ENCODE measurements at regions not wholly inside any gene's neighbourhood (a gene's known extent, or its start where the extent isn't known, plus 50 kb on each side); places are given as distances from the start of the nearest gene placed in this dataset.

DNA sequence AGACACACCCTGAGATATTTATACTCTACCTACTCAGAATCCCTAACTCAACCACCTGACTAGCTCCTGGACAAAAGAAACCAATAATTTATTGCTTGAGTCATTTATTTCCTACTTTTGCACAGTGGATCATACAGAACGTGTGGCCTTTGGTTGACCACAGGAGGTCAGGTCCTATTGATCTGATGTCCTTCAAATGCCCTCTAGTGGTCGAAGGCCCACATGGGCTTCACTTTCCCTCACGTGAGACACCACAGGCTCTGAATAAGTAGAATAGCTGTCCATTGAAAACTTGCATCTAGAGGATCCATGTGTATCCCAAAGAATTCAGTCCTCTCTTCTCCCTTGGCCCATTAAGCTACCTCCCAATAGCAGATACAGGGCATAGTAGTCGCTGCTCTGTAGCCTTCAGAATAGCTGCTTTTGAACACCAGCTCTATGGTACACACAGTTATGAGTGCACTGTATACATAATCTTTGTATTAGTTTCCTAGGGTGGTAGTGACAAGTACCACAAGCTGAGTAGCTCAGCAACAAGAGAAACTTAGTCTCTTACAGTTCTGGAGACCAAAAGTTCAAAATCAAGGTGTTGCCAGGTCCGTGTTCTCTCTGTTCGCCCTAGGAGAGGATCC lies 177.6 kb upstream of the SMARCA2 start:
- Mint-ChIP-seq H3K4me1 (no peaks in the 10 kb centered on the region), H3K4me3 (no peak overlapping the region), H3K9me3 (no peaks in the 10 kb centered on the region), H3K36me3 (ENCODE audit: low read depth) (no peaks in the 10 kb centered on the region), H3K27me3 (ENCODE audit: low read depth) (no peaks in the 10 kb centered on the region), H3K27ac (no peak overlapping the region)
- TF ChIP-seq, protein P1, sequence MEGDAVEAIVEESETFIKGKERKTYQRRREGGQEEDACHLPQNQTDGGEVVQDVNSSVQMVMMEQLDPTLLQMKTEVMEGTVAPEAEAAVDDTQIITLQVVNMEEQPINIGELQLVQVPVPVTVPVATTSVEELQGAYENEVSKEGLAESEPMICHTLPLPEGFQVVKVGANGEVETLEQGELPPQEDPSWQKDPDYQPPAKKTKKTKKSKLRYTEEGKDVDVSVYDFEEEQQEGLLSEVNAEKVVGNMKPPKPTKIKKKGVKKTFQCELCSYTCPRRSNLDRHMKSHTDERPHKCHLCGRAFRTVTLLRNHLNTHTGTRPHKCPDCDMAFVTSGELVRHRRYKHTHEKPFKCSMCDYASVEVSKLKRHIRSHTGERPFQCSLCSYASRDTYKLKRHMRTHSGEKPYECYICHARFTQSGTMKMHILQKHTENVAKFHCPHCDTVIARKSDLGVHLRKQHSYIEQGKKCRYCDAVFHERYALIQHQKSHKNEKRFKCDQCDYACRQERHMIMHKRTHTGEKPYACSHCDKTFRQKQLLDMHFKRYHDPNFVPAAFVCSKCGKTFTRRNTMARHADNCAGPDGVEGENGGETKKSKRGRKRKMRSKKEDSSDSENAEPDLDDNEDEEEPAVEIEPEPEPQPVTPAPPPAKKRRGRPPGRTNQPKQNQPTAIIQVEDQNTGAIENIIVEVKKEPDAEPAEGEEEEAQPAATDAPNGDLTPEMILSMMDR (IDR thresholded peaks at IDR 0.05; ENCODE audit: unreplicated experiment in 3 of 3): peak in 2 of 3 experiments; percentile 35 to 46

DNA sequence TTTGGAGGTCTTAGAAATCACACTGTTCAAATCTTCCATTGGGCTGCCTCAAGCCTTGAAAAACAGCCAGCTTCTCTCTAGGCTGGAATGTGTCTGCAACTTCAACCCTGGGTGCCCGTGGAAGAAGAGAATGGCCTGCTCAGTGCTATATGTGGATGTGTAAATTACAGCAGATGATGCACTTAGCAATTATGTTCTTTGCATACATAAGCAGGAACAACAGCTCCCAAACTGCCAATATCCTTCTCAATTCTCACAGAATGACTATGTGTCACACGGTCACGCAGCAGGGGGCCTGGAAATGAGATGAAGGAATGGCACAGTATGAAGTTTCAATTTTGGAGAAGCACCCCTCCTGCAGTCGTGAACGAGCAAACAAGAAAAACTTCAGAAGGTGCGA lies 175.2 kb upstream of the SMARCA2 start:
- Mint-ChIP-seq H3K4me1 (no peaks in the 10 kb centered on the region), H3K36me3 (ENCODE audit: low read depth) (no peaks in the 10 kb centered on the region), H3K27me3 (ENCODE audit: low read depth) (no peaks in the 10 kb centered on the region), H3K27ac (no peak overlapping the region), H3K4me3 (no peak overlapping the region), H3K9me3 (no peaks in the 10 kb centered on the region)
- TF ChIP-seq, protein P1 (IDR thresholded peaks at IDR 0.05; ENCODE audit: unreplicated experiment in 3 of 3): no peak

DNA sequence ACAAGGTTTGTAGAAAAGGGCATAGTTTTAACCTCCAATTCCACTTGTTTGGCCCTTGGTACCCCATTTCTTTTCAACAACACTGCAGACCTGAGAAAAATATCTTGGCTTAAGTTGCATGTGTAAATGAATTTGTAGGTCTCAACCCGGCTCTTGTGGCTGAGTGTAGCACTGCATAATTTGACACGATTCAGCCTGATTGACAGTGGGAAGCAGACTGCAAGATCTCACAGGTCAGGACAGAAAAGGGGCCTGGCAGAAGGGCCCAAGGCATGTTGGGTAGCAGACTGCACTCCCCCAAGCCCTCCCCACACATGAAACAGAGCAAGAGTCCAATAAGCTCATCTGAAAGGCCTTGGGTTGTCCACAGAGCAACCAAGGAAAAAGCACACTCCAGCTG lies 169.7 kb upstream of the SMARCA2 start:
- Mint-ChIP-seq H3K9me3 (no peaks in the 10 kb centered on the region), H3K27me3 (ENCODE audit: low read depth) (no peaks in the 10 kb centered on the region), H3K27ac (no peak overlapping the region), H3K4me3 (no peak overlapping the region), H3K4me1 (no peaks in the 10 kb centered on the region), H3K36me3 (ENCODE audit: low read depth) (no peaks in the 10 kb centered on the region)
- TF ChIP-seq, protein P1 (IDR thresholded peaks at IDR 0.05; ENCODE audit: unreplicated experiment in 3 of 3): no peak

DNA sequence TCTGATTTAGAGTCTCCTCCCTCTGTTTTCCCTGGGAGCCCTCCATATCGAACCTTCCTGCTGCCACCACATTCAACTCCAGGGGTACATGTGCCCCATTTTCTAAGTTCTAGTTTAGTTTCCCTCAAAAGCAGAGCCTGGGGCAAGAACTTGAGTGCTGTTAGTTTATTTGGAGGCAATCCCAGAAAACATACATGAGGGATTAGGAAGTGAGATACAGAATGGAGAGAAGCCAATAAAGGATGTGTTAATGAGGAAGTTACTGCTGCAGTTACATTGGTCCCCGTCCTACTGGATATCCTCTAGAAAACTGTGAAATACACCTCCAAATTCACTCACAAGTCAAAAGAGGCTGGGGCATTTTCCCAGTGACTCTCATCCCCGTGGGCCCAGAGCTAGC lies 159.4 kb upstream of the SMARCA2 start:
- H3K9me3 Mint-ChIP-seq: peaks cover 15% of the 10 kb centered on the region
- H3K36me3 Mint-ChIP-seq (ENCODE audit: low read depth): no peaks in the 10 kb centered on the region
- H3K4me1 Mint-ChIP-seq: no peaks in the 10 kb centered on the region
- no peak overlapping the region for H3K27ac Mint-ChIP-seq
- no peaks in the 10 kb centered on the region for H3K27me3 Mint-ChIP-seq (ENCODE audit: low read depth)
- TF ChIP-seq, protein P1 (IDR thresholded peaks at IDR 0.05; ENCODE audit: unreplicated experiment in 3 of 3): no peak
- H3K4me3 Mint-ChIP-seq: no peak overlapping the region

DNA sequence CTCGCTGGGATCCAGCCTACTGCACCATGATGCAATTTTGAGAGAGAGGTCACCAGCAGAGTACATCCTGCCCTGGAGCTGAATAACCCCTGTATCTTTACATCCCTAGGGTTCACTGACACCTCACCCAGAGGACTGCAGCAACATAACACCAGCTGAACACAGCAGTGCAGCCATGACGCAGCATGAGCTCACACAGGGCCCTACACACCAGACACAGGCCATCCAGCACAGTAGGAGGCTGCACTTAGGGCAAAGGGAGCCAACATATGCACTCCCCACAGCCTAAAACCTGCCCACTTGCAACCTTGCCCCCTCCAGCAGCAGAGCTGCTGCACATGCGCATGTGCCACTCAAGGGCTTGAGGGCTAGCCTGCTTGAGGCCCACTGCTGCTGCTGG lies 157.3 kb upstream of the SMARCA2 start:
- Mint-ChIP-seq H3K27me3 (ENCODE audit: low read depth) (no peaks in the 10 kb centered on the region), H3K4me1 (no peaks in the 10 kb centered on the region), H3K36me3 (ENCODE audit: low read depth) (no peaks in the 10 kb centered on the region), H3K9me3 (peaks cover 21% of the 10 kb centered on the region), H3K27ac (no peak overlapping the region), H3K4me3 (no peak overlapping the region)
- TF ChIP-seq, protein P1 (IDR thresholded peaks at IDR 0.05; ENCODE audit: unreplicated experiment in 3 of 3): no peak

DNA sequence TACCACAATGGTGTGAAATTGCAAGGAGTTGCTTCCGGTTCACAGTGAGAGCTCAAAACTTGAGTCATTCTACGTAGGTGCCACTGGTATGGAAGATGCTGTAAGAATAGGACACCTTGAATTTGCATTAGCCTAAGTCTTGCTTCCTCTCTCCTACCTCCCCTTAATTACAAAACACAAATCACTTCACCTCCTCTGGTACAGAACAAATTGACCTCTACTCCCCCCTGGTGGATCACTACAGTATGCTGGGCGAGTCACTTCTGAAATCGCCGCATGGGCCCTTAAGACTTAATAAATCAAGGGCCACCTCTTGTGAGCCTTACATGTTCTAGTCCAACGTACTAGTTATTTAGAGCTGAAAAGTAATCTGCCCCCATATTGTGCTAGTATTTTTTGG lies 145.3 kb upstream of the SMARCA2 start:
- Mint-ChIP-seq H3K27me3 (ENCODE audit: low read depth) (no peaks in the 10 kb centered on the region), H3K4me3 (no peak overlapping the region), H3K4me1 (no peaks in the 10 kb centered on the region), H3K27ac (no peak overlapping the region), H3K36me3 (ENCODE audit: low read depth) (no peaks in the 10 kb centered on the region), H3K9me3 (peaks cover under 1% of the 10 kb centered on the region)
- TF ChIP-seq, protein P1 (IDR thresholded peaks at IDR 0.05; ENCODE audit: unreplicated experiment in 3 of 3): peak; percentile 30 to 53 (median 33)

Data from nephron (organoid).